ENCODE measurements at regions not wholly inside any gene's neighbourhood (a gene's known extent, or its start where the extent isn't known, plus 50 kb on each side); places are given as distances from the start of the nearest gene placed in this dataset.
A peak's percentile ranks its signal among the peaks of the same experiment; 100 is the strongest.

DNA sequence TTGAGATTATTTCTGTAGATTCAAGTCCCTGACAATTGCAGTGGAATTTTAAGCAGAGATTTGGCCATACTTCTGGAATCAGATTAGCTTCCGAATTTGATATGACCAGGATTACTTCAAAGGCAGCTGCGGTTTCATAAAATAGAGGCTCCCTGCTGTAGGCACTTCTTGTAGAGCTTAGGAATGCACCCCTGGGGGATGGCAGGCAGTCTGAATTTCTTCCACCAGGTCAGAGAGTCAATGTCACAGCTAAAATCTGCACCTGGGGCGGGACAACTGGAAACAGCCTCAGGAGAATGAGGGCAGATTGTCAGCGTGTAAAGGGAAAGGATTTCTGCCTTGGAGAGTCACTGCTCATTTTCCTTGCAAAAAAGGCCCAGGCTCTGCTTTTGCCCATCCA is 182.6 kb downstream of the ARRDC4 start:
- DNase-seq (ENCODE audit: low read depth in 2 of 2), result no peak

DNA sequence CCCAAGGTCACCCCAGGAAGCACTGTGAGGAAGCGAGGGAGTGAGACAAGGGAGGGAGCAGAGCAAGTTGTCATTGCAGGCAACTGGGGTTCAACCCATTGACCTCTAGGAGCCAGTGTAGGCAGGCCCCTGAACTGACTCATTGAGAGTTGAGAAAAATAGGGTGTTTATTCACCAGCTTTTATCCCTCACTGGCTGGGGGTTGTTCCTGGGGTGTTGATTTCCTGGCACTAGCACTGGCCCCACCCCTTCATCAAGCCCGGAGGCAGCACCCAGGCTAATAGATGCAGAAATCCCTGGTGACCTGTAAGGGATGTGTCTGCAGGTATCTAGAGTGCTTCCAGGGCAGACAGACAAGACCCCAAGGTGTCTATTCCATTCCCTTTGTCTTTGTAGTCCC is 183.9 kb downstream of the ARRDC4 start:
- no peak for DNase-seq (ENCODE audit: low read depth in 2 of 2)

DNA sequence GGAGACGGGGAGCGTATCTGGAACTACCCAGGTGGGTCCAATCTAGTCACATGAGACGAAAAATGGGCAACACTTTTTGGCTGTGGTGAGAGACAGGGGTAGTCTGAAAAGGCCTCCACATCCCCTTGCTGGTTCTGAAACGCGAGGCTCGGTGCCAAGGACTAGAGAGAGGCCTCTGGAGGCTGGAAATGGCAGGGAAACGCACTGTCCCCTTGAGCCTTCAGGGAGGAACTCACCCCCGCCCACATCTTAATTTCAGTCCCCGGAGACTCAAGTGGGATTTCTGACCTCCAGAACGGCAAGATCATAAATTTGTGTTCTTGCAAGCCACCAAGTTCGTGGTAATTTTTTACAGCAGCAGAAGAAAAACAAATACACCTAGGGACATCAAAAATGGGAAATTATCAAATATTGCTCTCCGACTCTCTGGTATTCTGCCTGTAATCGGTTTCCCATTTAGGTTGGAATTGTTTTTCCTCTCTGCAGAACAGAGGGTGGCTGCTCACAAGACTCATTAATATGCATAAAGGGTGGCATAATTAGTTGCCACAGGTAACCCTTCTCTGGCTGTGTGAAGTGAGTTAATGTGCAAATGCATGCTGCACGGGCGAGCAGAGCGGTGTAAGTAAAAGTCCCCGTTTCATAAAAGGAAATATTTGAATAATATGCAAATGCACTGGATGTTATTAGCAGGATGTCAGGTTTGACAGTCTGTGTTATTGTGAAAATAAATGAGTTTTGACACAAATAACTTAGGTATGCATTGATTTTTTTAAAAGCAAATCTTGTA is 185.7 kb downstream of the ARRDC4 start:
- DNase-seq (ENCODE audit: low read depth in 2 of 2), result no peak

DNA sequence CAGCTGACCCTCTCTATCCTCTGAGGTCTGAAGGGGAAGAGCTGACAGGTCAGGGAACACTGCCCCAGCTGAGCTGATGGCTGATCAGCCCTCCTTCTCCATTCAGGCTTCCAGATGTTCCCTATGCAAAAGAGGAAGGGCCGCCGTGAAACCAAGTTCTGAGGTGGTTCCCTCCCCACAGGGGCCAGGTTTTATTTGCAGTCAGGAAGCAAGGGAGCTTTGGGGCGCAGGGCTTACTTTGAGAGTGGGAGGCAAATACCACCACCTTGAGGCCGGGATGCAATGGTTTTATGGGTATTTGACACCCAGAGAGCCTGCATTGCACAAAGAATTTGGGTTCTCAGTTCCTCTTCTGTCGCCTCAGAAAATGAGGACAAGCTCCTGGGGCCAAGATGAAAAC is 186.9 kb downstream of the ARRDC4 start:
- no peak for DNase-seq (ENCODE audit: low read depth in 2 of 2)

DNA sequence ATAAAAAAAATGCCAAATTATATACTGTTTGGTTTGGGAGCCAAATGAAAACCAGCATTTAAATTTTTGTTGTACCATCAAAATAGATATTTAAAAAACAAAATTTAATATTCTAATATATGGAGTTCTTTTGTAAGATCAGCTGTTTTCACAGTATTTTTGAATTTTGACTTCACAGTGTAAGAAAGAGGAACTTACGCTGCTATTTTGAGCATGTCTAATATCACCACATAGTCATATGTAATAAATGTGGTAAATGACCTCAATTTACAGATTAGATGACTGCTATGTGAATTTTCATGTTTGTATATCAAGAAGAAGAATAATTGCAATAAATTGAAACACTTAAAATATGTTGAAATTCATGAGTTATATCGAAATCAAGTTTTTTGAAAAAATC is 189.6 kb downstream of the ARRDC4 start:
- no peak for DNase-seq (ENCODE audit: low read depth in 2 of 2)

DNA sequence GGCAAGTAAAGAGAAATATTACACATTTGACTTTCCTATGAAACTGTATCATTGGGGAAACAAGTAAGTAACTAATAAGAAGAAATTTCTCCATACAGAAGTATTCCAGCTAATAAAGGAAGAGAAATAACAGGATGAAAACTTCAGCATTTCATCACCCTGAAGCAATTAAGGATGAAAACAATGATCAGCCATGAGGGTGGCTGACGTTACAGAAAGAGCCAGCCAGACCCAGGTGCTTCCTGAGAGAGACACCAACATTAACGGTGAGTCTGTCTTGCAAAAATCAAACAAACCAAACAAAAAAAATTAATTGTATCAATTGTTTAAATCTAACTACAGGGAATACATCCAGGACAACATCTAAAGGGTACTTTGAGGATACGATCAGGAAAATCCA is 190.0 kb downstream of the ARRDC4 start:
- DNase-seq (ENCODE audit: low read depth in 2 of 2), result no peak

DNA sequence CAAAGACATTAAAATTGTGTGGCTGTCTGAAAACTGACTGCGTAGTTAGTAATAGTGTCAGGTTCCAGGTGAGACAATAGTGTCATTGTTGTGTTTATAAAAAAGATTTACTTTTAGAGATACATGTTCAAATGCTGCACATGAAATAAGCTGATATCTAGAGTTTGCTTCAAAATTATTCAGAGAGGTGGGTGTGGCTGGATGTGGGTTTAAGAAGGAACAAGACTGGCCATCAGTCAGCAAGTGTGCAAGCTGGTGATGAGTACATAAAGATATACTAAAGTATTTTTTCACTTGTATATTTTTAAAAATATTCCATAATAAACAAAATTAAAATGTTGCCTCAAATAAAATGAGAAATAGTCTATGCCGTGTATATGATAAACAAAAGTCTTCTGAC is 190.6 kb downstream of the ARRDC4 start:
- DNase-seq (ENCODE audit: low read depth in 2 of 2), result no peak

DNA sequence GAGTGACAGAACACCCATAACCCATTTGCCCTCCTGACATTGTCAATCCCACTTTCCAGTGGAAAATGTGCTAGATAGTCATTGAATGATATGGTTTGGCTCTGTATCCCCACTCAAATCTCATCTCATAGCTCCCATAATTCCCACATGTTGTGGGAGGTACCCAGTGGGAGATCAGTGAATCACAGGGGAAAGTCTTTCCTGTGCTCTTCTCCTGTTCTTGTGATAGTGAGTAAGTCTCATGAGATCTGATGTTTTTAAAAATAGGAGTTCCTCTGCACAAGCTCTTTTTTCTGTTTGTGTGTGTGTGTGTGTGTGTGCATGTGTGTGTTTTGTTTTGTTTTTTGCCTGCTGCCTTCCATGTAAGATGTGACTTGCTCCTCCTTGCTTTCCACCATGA is 191.7 kb downstream of the ARRDC4 start:
- DNase-seq (ENCODE audit: low read depth in 2 of 2), result no peak

DNA sequence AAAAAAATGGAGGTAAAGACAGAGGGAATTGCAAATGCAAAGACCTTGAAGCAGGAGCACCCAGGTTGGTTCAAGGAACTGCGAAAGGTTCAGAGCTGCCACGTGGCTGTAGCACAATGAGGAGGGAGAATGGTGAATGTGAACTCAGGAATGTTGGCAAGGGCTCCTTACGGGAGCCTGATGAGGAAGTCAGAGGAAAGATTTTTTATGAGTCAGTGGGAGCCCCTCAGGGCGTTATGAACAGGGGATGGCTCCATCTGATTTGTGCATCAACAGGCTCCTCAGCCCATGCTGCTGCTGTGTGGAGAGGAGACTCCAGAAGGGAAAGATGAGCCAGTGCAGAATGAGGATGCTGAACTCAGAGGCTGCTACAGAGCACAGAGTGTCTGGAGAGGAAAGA is 194.4 kb downstream of the ARRDC4 start:
- DNase-seq (ENCODE audit: low read depth in 2 of 2), result no peak

DNA sequence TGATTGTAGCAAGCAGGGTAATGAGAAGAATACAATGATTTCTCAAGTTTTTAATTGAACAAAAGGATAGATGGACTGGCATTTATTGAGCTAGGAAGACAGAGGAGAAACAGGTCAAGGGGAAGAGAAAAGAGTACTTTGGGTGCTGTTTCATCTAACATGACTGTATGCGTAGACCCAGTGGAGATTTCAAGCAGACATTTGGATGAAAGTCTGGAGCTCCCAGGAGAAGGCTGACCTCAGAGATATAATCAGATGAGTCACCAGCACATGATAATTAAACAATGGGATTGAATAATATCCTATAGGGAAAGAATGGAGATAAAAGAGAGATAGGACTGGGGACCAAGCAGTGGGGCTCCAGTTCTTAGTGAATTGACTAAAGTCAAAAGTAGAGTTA is 194.9 kb downstream of the ARRDC4 start:
- no peak for DNase-seq (ENCODE audit: low read depth in 2 of 2)

DNA sequence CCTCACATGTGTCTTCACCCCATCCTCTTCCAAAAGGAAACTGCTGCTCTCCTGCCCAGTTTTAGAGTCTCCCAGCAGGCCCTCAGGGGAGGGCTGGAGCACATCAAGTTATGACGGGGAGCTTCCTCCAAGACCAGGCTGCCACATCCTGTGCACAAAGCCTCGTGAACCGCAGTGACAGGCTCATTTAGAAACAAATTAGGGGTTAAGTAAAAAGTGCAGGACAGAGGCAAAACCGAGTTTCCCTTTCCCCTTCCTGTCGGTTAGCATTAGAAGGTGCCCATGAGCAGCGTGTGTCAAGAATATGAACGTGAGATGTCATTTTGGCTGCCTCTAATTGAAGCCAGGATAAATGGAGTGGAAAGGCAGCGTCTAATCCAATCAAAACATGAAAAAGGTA is 199.7 kb downstream of the ARRDC4 start:
- peak in 1 of 2 donors; percentile 9 for DNase-seq (ENCODE audit: low read depth in 2 of 2)

DNA sequence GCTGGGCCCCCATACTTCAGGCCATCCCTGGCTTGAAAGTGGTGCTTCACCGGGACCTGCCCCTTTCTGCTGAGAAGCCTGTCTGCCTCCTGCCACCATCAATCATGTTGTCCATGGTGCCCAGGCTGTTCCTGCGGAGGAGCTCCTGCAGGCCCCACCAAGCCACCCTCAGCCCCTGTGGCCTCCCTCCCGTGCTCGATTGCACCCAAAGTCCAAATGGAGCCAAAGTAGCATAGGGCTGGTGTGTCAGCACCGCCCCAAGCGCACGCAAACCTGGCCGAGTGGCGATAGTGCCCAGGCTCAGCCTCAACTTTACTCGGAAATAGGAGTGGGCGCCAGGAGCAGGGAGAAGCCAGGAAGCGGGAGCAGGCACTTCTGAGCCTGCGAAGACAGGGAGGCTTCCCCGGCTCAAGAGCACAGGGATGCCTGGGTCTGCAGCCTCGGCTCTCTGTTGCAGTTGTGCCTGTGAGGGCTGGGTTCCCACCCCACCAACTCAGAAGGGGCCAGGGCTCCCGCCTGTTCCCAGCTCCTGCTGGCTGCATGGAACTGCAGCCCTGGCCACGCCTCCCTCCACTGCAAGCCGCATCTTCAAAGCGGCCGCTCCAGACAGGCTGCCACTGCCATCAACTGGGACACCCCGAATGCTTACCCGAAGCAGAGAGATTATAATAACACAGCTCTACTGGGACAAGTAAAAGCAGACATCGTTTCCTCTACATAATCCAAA is 203.0 kb downstream of the ARRDC4 start:
- DNase-seq (ENCODE audit: low read depth in 2 of 2), result no peak

DNA sequence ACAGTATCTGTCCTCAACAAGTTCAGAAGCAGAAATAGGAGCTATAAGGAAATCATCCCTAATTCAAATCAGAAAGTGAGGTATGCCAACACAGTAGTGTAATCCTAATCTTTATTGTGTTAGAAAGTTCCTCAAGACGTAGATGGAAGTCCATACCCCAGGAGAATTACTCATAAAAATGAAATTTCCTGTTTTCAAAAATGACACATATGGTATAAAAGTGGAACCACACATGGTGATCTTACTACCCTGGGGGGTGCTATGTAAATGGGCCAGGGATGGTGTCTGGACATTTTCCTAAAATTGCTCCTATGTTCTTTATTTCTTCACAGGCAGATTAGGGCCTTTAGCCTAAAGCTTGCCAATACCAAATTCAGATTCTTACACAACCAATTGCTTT is 204.1 kb downstream of the ARRDC4 start:
- DNase-seq (ENCODE audit: low read depth in 2 of 2), result no peak

DNA sequence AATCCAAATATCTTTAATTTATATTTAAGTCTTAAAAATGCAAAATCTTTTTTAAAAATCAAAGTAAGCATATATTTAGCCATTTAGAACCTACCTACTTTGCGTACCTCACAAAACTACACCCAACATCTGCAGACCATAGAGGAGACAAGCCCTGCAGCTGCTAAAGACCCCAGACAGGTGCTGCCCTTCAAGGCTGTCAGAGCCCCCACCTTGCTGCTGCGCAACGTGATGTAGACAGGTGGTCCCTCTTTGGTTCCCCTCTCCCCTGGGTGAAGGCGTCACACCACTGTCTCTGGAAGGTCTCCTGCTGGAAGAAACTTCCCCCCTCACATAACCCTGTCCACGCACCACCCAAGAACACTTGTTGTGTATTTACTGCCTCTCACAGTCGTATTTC is 204.5 kb downstream of the ARRDC4 start:
- no peak for DNase-seq (ENCODE audit: low read depth in 2 of 2)

DNA sequence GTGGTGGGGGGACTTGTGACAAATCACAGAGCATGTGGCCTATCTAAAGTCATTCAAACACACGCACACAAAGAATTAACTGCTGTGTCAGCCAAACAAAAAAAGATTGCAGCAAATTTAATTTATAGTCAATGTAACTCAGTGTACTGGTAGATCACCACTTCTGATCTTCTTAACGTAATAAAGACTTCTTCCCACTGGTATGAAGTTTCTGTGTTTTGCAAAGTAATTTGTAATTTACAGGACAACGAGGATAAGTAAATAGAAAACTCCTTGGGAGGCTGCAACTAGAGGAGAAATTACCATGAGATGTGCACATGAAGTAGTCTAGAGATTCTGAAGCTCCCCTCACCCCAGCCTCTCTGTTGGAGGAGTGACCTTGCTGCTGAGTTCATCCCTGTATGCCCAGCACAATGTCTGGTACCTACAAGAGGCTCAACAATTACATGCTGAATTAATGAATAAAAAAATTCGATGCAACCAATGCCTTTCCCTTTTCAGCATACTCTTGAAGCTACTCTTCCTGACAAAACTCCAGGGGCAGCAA is 207.3 kb downstream of the ARRDC4 start:
- no peak for DNase-seq (ENCODE audit: low read depth in 2 of 2)

DNA sequence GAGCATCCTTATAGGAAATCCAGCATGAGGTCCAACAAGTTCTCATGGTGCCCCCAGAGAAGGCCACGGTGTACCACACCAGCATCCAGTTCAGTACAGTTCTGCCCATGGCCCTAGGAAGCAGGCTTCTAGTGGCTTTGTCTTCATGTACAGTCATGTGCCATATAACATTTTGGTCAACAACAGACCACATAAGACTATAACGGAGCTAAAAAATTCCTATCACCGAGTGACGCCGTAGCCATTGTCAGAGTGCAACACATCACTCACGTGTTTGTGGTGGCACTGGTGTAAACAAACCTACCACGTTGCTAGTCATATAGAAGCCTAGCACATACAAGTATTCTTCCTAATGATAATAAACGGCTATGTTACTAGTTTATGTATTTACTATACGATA is 209.0 kb downstream of the ARRDC4 start:
- no peak for DNase-seq (ENCODE audit: low read depth in 2 of 2)

DNA sequence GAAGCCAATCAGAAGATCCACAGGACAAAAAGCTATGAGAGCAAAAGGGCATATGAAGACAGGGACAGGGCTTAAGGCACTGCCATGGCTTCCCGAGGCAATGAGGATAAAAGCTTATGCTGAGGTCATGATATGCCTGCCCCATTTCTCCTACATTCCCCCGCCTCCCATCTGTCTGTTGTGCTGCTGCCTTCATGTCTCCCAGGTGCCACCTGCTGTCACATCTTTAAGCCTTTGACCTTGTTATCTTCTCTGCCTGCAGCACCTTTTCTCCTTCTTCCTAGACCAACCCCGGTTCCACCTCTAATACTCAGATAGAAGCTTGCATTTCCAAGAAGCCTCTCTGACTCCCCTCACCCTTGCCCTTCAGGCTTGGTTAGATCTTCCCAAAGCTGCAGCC is 213.8 kb downstream of the ARRDC4 start:
- DNase-seq (ENCODE audit: low read depth in 2 of 2), result no peak

DNA sequence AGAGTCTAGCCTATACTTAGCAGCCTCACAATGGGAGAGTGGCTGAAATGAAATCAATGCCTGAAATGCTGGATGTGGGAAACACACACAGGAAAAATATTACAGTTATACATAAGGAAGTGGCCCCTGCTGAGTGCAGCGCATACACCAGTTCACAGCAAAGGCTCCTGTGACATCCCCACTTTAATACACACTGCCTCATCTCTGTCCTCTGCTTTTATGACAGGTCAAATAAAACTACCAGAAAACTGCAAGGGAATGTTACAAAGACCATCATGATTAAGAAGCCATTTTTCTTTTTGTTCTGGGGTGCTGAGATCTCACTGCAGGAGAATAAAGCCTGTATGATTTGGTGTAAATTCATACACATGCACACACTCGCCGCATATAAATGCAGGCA is 214.3 kb downstream of the ARRDC4 start:
- DNase-seq (ENCODE audit: low read depth in 2 of 2), result no peak

DNA sequence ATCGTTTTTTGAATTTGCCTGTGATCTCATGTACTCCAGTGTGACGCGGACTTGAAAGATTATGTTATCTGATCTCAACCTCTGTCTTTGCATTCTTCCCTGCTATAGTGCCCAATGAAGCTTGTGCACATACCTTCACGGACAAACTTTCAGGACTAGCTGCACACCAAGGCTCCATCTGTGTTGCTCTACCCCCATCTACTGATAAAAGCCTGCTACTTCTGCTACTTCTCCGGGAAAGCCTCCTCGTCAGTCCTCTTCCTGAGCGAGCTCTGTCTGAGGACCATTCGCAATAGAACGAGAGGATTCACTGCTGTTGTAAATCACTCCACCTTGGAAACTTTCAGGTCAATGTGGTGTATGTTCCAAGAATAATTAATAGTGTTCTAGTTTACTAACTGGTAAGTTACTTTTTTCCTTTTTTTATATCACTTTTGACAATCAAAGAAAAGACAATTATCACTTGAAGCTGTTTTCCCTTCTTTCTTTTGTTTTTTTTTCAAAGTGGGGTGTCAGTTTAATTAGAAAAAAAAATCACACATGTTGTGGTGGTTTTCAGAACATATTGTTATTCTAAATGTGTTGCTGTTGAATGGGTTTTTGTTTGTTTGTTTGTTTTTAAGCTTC is 217.6 kb downstream of the ARRDC4 start:
- DNase-seq (ENCODE audit: low read depth in 2 of 2), result peak in 1 of 2 donors; percentile 2

DNA sequence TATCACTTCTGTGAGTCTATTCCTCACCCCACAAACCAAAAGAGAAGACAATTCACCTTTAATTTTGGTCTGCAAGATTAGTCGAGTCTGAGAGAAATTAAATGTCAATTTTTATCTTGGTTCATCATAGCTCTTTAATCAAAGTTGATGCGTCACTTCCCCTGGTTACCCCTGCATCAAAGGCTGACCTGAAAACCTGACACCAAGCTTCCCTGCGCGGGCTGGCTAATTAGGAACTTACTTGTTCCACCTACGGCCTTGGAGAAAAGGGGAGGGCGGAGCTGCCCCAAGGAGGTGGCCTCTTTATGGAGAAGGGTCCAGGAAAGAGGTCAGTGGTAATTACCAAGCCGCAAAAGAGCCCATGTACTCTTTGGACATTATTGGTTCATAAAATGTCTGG is 218.4 kb downstream of the ARRDC4 start:
- DNase-seq (ENCODE audit: low read depth in 2 of 2), result no peak

DNA sequence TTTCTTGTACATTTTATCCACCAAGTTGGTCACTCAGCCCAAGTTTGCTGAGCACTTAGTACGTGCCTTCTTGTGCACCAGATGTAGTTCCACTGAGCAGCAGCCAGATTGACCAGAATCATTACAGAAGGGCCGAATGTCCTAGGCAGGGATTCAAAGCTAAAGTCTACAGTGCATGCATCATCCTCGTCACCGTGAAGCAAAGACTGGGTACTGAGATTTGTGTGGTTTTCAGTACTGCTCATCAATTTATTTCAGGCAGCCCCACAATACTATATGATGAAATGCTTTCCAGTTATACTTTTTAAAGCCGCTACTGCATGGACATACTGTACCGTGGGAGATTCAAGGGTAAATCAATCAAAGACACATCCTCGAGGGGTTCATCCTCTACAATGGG is 227.0 kb downstream of the ARRDC4 start:
- no peak for DNase-seq (ENCODE audit: low read depth in 2 of 2)

DNA sequence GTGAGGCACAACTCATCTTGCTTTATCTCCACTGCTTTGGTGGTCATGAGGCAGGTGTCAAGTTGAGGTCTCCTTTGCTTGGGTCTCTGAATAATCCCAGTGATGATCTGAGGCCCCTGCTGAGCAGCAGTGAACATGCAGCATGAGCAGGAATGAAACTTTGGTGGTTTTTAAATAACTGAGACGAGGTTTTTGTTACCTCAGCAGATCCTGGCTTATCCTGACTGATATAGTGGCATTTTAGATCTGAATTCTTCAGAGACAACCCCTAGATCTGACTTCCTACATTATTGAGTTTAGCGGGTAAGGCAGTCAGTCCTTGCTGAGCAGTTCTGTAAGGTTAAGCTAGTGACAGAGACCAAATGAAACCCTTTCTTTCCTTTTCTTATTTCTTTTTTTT is 230.4 kb downstream of the ARRDC4 start:
- no peak for DNase-seq (ENCODE audit: low read depth in 2 of 2)

DNA sequence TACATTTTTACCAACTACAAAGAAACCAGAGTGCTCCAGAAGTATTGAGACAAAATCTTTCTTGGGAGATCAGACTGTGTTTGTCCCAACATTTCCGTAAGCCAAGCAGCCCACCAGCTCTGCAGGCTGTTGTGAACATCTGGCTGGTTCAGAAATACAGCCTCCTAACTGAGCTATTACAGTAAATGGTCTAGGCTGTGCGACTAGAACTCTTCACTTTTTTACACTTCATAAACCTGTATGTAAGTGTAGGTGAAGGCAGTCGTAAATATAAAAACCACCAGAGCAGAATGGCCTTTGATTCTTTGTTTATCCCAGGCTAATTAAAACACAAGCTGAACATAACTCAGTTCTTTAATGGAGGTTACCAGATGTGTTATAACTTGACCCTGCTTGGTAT is 235.3 kb downstream of the ARRDC4 start:
- DNase-seq (ENCODE audit: low read depth in 2 of 2), result no peak

Measured in stimulated activated CD4-positive, alpha-beta T cell treated with anti-CD3 and anti-CD28 coated beads, Interleukin-4, amount 100 ng/mL, for 48 hours (primary cell).